IPS-18a (cell line): ENCODE measurements at regions not wholly inside any gene's neighbourhood (a gene's known extent, or its start where the extent isn't known, plus 50 kb on each side); places are given as distances from the start of the nearest gene placed in this dataset.
"Not testable (repeated sequence)": the region's sequence is repeated elsewhere in the genome, so short reads cannot be mapped to it uniquely, and the experiment has no call there.

ENCODE experiments used
- H3K27ac ChIP-seq: one replicate; pipeline ENCODE4 v1.5.1; 2013; ENCODE audit warnings: low read length
- H3K27me3 ChIP-seq: one replicate; pipeline ENCODE4 v1.6.1; 2013; ENCODE audit warnings: mild to moderate bottlenecking, low read length; ENCODE audit not compliant: control insufficient read depth, insufficient read depth
- H3K36me3 ChIP-seq: one replicate; pipeline ENCODE4 v1.6.1; 2013; ENCODE audit warnings: low read depth, low read length; ENCODE audit not compliant: control insufficient read depth
- H3K4me1 ChIP-seq: one replicate; pipeline ENCODE4 v1.6.1; 2013; ENCODE audit warnings: low read depth, low read length; ENCODE audit not compliant: control insufficient read depth
- H3K4me3 ChIP-seq: one replicate; pipeline ENCODE4 v1.5.1; 2013; ENCODE audit warnings: low read length
- H3K9ac ChIP-seq: one replicate; pipeline ENCODE4 v1.6.1; 2013; ENCODE audit warnings: mild to moderate bottlenecking, low read length, moderate library complexity
- H3K9me3 ChIP-seq: one replicate; pipeline ENCODE4 v1.6.1; 2013; ENCODE audit warnings: low read depth, low read length; ENCODE audit not compliant: control insufficient read depth

DNA sequence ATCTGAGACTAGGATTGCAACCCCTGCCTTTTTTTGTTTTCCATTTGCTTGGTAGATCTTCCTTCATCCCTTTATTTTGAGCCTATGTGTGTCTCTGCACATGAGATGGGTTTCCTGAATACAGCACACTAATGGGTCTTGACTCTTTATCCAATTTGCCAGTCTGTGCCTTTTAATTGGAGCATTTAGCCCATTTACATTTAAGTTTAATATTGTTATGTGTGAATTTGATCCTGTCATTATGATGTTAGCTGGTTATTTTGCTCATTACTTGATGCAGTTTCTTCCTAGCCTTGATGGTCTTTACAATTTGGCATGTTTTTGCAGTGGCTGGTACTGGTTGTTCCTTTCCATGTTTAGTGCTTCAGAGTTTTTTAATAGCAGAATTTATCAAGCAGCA is 228.4 kb upstream of the ADRA1B start:
- H3K4me3 ChIP-seq, H3K4me1 ChIP-seq, H3K36me3 ChIP-seq, H3K27ac ChIP-seq, H3K9ac ChIP-seq, H3K27me3 ChIP-seq, H3K9me3 ChIP-seq: not testable (repeated sequence)

DNA sequence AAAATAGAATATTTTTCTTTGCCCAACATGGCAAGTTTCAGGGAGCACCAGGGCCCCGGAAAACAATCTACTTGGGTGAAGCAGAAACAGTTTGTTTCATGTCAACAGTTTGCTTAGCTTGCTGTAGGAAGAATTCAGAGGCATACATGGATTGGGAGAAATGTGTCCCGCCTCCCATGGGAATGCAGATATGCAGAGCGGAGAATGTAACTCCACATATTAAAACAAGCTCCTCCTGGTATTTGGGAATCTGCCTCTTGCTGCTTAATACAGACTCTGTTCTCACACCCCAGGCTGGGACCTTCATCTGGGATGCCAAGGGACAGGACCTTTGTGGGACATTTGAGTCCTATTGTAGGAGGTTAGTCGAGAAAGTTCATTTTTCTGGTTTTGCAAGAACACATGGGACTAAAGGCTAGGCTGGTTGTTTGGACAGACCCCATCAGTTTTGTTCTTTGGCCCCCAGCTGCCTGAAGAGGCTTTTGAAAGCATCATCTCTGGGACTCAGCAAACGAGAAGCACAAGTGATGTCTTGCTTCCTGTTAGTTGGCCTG is 220.5 kb upstream of the ADRA1B start:
- H3K27ac ChIP-seq, result no peak overlapping the region
- no peak overlapping the region for H3K4me3 ChIP-seq
- no peaks in the 10 kb centered on the region for H3K27me3 ChIP-seq
- H3K4me1 ChIP-seq, result no peaks in the 10 kb centered on the region
- H3K36me3 ChIP-seq, result no peaks in the 10 kb centered on the region
- H3K9ac ChIP-seq, result no peak overlapping the region
- no peaks in the 10 kb centered on the region for H3K9me3 ChIP-seq

DNA sequence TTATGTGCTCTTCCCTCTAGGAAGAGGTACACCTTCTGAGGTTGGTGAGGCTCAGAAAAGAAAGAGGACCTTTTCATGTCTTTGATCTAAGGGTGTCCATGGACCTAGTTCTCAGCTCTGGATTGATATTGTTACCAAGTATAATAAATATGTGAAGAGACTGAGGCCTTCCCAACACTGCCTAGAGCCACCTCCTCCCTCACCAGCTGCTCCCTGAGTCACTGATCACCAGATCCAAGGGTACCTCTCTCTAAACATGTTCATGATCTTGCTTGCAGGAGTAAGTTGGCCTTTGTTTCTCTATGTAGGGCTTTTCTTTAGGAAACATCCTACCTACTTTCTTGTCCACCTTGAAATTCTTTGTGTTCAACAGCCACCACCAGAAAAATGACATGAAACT is 218.8 kb upstream of the ADRA1B start:
- H3K27ac ChIP-seq, result no peak overlapping the region
- no peaks in the 10 kb centered on the region for H3K36me3 ChIP-seq
- H3K4me3 ChIP-seq, result no peak overlapping the region
- H3K9me3 ChIP-seq, result no peaks in the 10 kb centered on the region
- H3K9ac ChIP-seq, result no peak overlapping the region
- H3K4me1 ChIP-seq, result no peaks in the 10 kb centered on the region
- H3K27me3 ChIP-seq, result no peaks in the 10 kb centered on the region

DNA sequence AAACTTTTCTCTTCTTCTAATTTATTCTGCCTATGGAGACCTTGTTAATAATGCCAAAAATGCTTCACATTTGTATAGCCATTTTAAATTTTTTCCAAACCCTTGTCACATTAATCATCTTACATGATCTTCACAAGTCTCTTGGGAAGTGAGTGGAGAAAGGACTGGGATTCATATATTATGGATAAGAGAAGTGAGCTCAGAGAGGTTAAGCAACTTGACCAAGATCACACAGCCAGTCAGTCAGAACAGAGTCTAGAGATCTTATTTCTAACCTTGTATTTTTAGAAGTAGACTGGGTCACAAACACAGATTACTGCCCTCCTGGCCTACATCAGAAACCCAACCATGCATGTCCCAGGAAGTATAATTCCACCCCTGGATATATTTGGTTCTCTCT is 218.0 kb upstream of the ADRA1B start:
- no peak overlapping the region for H3K9ac ChIP-seq
- H3K4me1 ChIP-seq, result no peaks in the 10 kb centered on the region
- no peak overlapping the region for H3K4me3 ChIP-seq
- H3K27me3 ChIP-seq, result no peaks in the 10 kb centered on the region
- H3K9me3 ChIP-seq, result no peaks in the 10 kb centered on the region
- no peak overlapping the region for H3K27ac ChIP-seq
- no peaks in the 10 kb centered on the region for H3K36me3 ChIP-seq

DNA sequence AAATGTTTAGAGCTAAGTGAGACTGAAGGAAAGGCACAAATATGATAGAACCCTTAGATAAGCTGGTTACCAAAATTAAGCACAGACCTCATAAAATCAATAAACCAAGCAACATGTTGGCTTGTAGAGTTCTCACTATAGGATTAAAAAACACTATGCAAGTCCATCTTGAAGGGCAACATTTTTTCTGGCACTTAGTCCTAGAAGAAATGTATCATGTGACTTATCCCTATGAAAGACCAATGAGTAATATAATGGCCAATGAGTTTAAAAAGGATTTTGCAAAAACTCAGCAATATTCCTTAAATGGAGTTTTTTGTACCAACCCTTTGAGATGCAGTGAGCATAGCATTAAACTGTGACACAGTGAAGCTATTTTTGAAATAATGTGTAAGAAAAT is 216.3 kb upstream of the ADRA1B start:
- Histone ChIP-seq H3K36me3 (no peaks in the 10 kb centered on the region), H3K27ac (no peak overlapping the region), H3K27me3 (no peaks in the 10 kb centered on the region), H3K4me1 (no peaks in the 10 kb centered on the region), H3K9me3 (no peaks in the 10 kb centered on the region), H3K4me3 (no peak overlapping the region), H3K9ac (no peak overlapping the region)

DNA sequence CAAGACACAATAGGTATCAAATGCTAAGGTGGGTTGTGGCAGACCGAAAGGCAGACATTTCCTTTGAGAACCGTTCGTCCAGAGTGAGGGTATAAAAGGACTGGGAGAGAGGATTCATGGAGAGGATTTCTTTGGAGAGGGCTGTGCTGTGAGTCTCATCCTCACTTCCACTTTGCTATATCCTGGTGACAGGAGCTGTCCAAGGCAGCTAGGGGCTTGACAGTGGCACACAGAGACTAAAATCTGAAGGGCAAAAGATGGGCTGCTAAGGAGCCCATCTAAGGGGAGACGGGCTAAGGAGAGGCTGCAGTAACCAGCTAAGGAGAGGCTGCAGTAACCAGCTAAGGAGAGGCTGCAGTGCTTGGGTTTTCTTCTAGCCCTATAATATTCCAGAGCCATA is 214.0 kb upstream of the ADRA1B start:
- Histone ChIP-seq H3K9ac (no peak overlapping the region), H3K27ac (no peak overlapping the region)

DNA sequence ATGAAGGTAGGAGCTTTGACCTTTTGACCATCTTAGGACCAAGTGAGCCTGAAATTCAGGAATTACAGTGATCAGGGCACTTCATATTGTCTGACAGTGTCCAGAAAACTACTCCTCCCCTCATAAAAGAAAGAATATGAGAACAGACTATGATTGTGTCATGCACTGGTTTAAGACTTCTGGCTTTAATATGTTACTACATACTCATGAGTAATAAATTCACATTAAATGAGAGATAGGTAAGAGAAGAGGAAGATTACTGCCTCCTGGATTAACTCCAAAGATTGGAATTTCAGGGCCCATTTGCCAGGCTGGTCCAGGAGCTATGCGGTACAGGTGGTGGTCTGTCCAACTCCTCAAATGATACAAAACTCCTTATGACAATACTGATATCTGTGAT is 213.5 kb upstream of the ADRA1B start:
- Histone ChIP-seq H3K27me3 (no peaks in the 10 kb centered on the region), H3K9ac (no peak overlapping the region), H3K4me1 (no peaks in the 10 kb centered on the region), H3K9me3 (peaks cover under 1% of the 10 kb centered on the region), H3K4me3 (no peak overlapping the region), H3K27ac (no peak overlapping the region), H3K36me3 (no peaks in the 10 kb centered on the region)

More for the DNA sequence above, 214.0 kb upstream of the ADRA1B start:
- Histone ChIP-seq H3K9me3 (no peaks in the 10 kb centered on the region), H3K4me3 (no peak overlapping the region), H3K36me3 (no peaks in the 10 kb centered on the region), H3K27me3 (no peaks in the 10 kb centered on the region), H3K4me1 (no peaks in the 10 kb centered on the region)

DNA sequence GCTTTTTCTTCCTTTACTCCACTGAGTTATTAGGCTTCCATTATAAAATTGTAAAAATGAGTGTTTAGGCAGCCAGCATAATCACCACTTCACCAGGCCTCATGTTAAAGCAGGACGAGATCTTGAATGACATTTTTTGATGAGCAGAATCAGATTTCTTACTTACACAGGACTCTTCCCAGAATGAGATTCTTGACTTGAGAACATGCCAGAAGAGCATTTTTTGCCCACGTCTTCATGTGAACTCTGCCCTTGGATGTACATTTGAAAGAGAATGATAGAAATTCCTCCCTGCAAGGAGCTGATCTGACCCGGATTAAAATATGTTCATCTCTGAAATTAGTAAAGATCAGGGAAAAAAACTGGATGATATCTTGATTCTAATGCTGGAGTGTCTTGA is 212.1 kb upstream of the ADRA1B start:
- H3K27me3 ChIP-seq, result no peaks in the 10 kb centered on the region
- no peaks in the 10 kb centered on the region for H3K36me3 ChIP-seq
- no peak overlapping the region for H3K9ac ChIP-seq
- no peaks in the 10 kb centered on the region for H3K4me1 ChIP-seq
- H3K9me3 ChIP-seq, result peaks cover 8% of the 10 kb centered on the region
- no peak overlapping the region for H3K4me3 ChIP-seq
- no peak overlapping the region for H3K27ac ChIP-seq

DNA sequence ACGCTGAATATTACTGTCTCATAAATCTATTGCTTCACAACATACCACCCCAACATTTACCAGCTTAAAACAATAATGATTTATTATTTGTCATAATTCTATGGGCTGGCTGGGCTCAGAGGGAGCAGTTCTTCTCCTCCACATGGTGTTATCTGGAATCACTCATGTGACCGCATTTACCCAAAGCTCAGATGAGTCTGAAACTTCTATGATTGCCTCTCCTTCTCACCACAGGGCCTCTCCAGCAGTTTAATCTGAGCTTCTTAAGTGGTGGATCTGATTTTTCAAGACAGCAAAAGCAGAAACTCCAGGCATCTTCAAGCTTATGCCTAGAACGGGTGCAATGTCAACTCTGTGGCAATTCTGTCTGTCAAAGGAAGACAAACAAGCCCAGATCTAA is 210.3 kb upstream of the ADRA1B start:
- Histone ChIP-seq H3K27ac (no peak overlapping the region), H3K4me1 (no peaks in the 10 kb centered on the region), H3K4me3 (no peak overlapping the region), H3K9ac (no peak overlapping the region), H3K9me3 (peaks cover 9% of the 10 kb centered on the region), H3K27me3 (no peaks in the 10 kb centered on the region), H3K36me3 (no peaks in the 10 kb centered on the region)

DNA sequence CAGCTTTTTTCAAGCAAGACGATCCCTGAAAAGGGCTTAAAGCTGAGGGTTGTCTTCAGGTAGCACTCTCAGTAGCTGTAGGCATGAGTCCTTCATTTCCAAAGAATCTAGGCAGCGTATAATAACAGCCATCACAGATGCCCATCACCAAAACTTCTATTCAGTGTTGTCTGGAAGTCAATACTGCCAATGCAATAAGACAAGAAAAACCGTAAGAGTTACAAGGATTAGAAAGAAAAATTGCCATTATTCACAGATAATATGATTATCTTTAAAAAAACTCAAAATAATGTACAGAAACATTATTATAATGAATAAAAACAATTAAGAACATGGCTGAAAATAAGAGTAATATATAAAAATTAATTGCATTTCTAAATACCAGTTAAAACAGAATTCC is 208.2 kb upstream of the ADRA1B start:
- no peak overlapping the region for H3K27ac ChIP-seq

DNA sequence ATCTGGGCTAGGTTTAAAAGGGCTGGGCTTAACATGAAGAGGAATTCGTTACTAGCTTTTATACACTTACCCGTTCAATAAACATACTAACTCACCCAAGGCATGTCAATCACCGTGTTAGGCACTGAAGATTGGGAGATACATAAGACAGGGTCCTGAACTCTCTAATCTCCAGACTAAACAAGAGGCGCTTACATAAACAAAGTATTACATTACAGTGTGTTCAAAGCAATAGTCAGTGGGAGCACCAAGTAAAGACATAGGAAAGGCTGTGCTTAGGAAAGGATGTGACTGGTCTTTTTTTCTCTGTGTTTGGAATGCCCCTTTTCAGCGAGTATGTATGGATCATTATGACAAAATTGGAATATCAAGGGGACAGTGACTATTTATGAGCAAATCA is 203.6 kb upstream of the ADRA1B start:
- H3K4me3 ChIP-seq, result no peak overlapping the region
- no peaks in the 10 kb centered on the region for H3K27me3 ChIP-seq
- no peak overlapping the region for H3K9ac ChIP-seq
- H3K36me3 ChIP-seq, result no peaks in the 10 kb centered on the region
- H3K9me3 ChIP-seq, result peaks cover 9% of the 10 kb centered on the region
- H3K27ac ChIP-seq, result no peak overlapping the region
- H3K4me1 ChIP-seq, result no peaks in the 10 kb centered on the region

More for the DNA sequence above, 208.2 kb upstream of the ADRA1B start:
- Histone ChIP-seq H3K9ac (no peak overlapping the region), H3K27me3 (no peaks in the 10 kb centered on the region), H3K36me3 (no peaks in the 10 kb centered on the region), H3K4me1 (no peaks in the 10 kb centered on the region), H3K9me3 (peaks cover 9% of the 10 kb centered on the region), H3K4me3 (no peak overlapping the region)

DNA sequence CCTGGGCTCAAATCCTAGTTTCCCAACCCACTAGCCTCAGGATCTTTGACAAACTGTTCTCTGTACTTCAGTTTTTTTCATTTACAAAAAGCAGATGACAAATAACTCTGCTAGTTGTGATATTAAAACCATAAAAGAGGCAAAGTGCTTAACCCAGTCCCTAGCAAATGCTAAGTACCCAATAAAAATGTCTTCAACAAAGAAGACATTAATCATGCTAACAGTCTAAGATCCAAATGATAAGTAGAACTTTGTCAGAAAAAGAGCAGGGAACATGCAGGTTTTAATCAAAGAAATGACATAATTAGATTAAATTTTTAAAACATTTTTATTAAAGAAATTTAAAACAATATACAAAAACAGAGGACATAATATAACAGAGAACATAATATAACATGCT is 203.0 kb upstream of the ADRA1B start:
- Histone ChIP-seq H3K9ac (no peak overlapping the region), H3K36me3 (no peaks in the 10 kb centered on the region), H3K4me1 (no peaks in the 10 kb centered on the region)

More for the DNA sequence above, 203.0 kb upstream of the ADRA1B start:
- no peaks in the 10 kb centered on the region for H3K27me3 ChIP-seq
- no peak overlapping the region for H3K27ac ChIP-seq
- peaks cover 5% of the 10 kb centered on the region for H3K9me3 ChIP-seq
- no peak overlapping the region for H3K4me3 ChIP-seq
